Heart right ventricle (tissue), 16 donors: ENCODE measurements at regions not wholly inside any gene's neighbourhood (a gene's known extent, or its start where the extent isn't known, plus 50 kb on each side); places are given as distances from the start of the nearest gene placed in this dataset.

Source experiments
- ATAC-seq, 8 donors: fragments of 200-7000 bp; cut with Tn5 transposase; one replicate each; pipeline ENCODE4 v1.9.1; 2020; ENCODE audit warnings: mild to moderate bottlenecking in 8 of 8, moderate library complexity in 8 of 8, moderate number of reproducible peaks in 1 of 8
- DNase-seq, 2 donors: peaks; one replicate each; pipeline ENCODE4 v3.0.0-alpha.2; 2020
- H3K27ac ChIP-seq, 10 donors: fragments of 200-600 bp; sonication (generic) in 2 of 10; one replicate each; pipeline versions ENCODE4 v1.5.0 to v1.8.0; 2020 to 2022; ENCODE audit warnings: mild to moderate bottlenecking in 3 of 10
- H3K27me3 ChIP-seq, 7 donors: fragments of 200-600 bp; one replicate each; pipeline ENCODE4 v1.8.0; 2021 to 2022; ENCODE audit warnings: mild to moderate bottlenecking in 2 of 7
- H3K36me3 ChIP-seq, 9 donors: fragments of 200-600 bp; sonication (generic) in 1 of 9; one replicate each; pipeline versions ENCODE4 v1.5.0 to v1.8.0; 2020 to 2022; ENCODE audit warnings: mild to moderate bottlenecking in 2 of 9
- H3K4me1 ChIP-seq, 9 donors: fragments of 200-600 bp; sonication (generic) in 1 of 9; one replicate each; pipeline versions ENCODE4 v1.5.0 to v1.8.0; 2020 to 2022; ENCODE audit warnings: mild to moderate bottlenecking in 4 of 9
- H3K4me3 ChIP-seq, 10 donors: fragments of 200-600 bp; sonication (generic) in 2 of 10; one replicate each; pipeline versions ENCODE4 v1.5.0 to v1.8.0; 2020 to 2022; ENCODE audit warnings: mild to moderate bottlenecking in 7 of 10, moderate library complexity in 2 of 10
- H3K9me3 ChIP-seq, 11 donors: fragments of 200-600 bp in 10 of 11; sonication (generic) in 2 of 11; one replicate each; pipeline versions ENCODE4 v1.5.0 to v1.8.0; 2013 to 2022; ENCODE audit warnings: mild to moderate bottlenecking in 2 of 11, control low read depth in 1 of 11, moderate library complexity in 1 of 11
- CTCF ChIP-seq, 9 donors: fragments of 200-600 bp; sonication (generic) in 2 of 9; IDR thresholded peaks; one replicate each; pipeline versions ENCODE4 v1.5.0 to v1.8.0; 2021 to 2022; ENCODE audit warnings: antibody characterized with exemption in 9 of 9, mild to moderate bottlenecking in 5 of 9, moderate library complexity in 1 of 9
- WGBS, 2 donors: extraction: QIAGEN DNeasy Blood & Tissue Kit; methylation state at CpG; one replicate each; pipeline ENCODE4 v1.1.7; 2013; ENCODE audit warnings: inconsistent platforms in 1 of 2; 5-methylcytosine and 5-hydroxymethylcytosine counted together
- intact Hi-C, 10 donors: fragments of 100-400 bp; cut with DNase I; formaldehyde crosslinking; loops; one replicate each; pipeline versions ENCODE4 v1.11.1 to v1.14.2; 2022
- donor health status: Arrhythmogenic right ventricular cardiomyopathy.
- donor health status: ischemic (EF 13 %, LVEDD 7.1; RV severe dilation, severe dysfunction).
- donor health status: healthy with polysubstance abuse.
- donor health status: DM: no; HTN: yes; CAD: no.
- donor health status: DM: no; HTN: no; CAD: no.
- donor health status: ischemic (EF 25% LVEDD 6.9; RV normal size, moderate dysfunction).
- donor health status: ischemic (EF 25% LVEDD 5.7; RV mildly dilated, moderate dysfunction).
- donor health status: healthy.
- donor health status: DM: yes; HTN: yes; CAD: no.
- donor health status: Ischemic cardiomyopathy.
- donor health status: ischemic (EF 35%, LVEDD 5.7; RV mildly dilated, moderate dysfunction).
- donor health status: nonischemic (EF 11% LVEDD 7.7; RV severe dilation, severe dysfunction).
- donor health status: DM: yes; HTN: yes; CAD: no.
- donor health status: PGD.
- donor health status: ischemic (EF 29% LVEDD 5.4; RV normal size, mild dysfunction).
- donor health status: nonischemic (EF 23%, LVEDD 6.1; RV moderate dilation, normal function).

DNA sequence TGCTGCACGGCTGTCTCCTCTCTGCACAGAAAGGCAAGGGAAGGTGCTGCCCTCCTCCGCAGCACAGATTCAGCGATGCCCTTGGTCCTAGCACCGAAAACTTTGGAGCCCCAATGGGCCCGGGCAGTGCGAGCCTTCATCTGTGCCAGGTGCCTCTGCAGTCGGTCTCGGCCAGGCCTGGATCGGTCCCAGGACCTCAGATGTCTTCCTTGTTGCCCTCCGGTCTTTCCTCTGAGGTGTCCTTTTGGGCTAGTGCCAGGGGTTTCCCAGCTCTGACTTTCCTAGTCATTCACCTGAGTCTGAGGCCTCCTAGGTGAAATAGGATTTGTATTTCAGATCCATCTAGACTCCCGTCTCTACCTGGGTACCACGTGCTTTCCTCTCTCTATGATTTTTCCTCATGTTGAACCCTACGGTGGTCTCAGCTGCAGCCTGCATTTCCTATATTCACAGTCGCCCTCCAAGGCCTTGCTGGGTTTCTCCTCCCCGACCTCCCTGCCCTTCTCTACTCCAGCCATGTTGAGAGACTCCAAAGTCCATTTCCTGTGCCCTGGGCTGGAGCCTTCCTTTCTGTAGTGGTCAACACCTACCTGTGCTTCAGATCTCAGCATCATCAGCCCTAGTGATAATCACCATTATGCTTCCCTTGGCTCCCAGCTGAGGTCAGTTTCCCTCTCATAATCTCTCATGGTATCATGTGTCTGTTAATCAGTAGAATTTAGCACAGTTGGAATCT lies 92.0 kb upstream of the PRSS58 start:
- ATAC-seq (peak in 2 of 8 donors; percentile 11 to 36), DNase-seq (no peak)
- Histone ChIP-seq H3K27me3 (peaks cover 0 to 39% (median 19%) of the 10 kb centered on the region in 7 donors), H3K4me3 (no peak overlapping the region), H3K9me3 (no peaks in the 10 kb centered on the region), H3K4me1 (no peaks in the 10 kb centered on the region), H3K27ac (no peak overlapping the region), H3K36me3 (no peaks in the 10 kb centered on the region)
- 82 to 87% methylated on average over 15 of the region's 15 CpGs for whole genome bisulfite sequencing, 2 donors
- intact Hi-C loops: no loop called here
- TF ChIP-seq CTCF (IDR thresholded peaks at IDR 0.05): no peak

- H3K36me3 ChIP-seq: no peaks in the 10 kb centered on the region
- no peak for TF ChIP-seq CTCF (IDR thresholded peaks at IDR 0.05)
- no peaks in the 10 kb centered on the region for H3K9me3 ChIP-seq
- H3K4me3 ChIP-seq: no peak overlapping the region
- H3K4me1 ChIP-seq: no peaks in the 10 kb centered on the region
- H3K27me3 ChIP-seq: peaks cover 0 to 36% (median 19%) of the 10 kb centered on the region in 7 donors
- WGBS, 2 donors: 74 to 77% methylated on average over 5 to 6 of the region's 6 CpGs
- DNase-seq (no peak), ATAC-seq (no peak)
- H3K27ac ChIP-seq: no peak overlapping the region
- intact Hi-C loops: no loop called here
Measured at GRCh38 chr7:142348921-142349405, 91.1 kb upstream of the PRSS58 start.

GRCh38 chr7:142348100-142348499 lies 90.2 kb upstream of the PRSS58 start:
- Histone ChIP-seq H3K27me3 (peaks cover 0 to 36% (median 19%) of the 10 kb centered on the region in 7 donors), H3K36me3 (no peaks in the 10 kb centered on the region), H3K4me3 (no peak overlapping the region), H3K9me3 (no peaks in the 10 kb centered on the region), H3K27ac (no peak overlapping the region), H3K4me1 (no peaks in the 10 kb centered on the region)
- no peak for ATAC-seq
- no peak for DNase-seq
- WGBS, 2 donors: 59 to 61% methylated on average over 3 of the region's 3 CpGs
- intact Hi-C loops: no loop called here
- no peak for TF ChIP-seq CTCF (IDR thresholded peaks at IDR 0.05)

DNA sequence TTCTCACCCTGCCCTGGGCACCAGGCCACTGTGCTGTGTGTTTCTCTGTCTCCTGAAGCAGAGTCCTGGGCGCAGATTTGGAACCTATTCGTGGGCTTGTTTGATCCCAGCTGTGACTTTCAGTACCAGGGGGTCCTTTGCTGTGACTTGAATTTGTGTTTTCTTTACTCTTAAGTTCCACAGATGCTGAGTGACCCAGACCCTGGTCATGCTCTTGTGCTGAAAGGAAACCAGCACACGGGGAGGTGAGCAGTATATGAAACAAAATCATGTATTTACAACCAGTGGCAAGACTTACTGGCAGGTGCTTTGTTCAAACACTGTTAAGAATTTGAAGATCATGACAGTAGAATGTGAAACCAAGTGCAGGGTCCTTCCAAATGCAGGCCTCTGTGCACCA lies 89.2 kb upstream of the PRSS58 start:
- 55 to 73% methylated on average over 3 of the region's 3 CpGs for WGBS, 2 donors
- DNase-seq: no peak
- intact Hi-C loops: no loop called here
- TF ChIP-seq CTCF (IDR thresholded peaks at IDR 0.05): no peak
- no peak overlapping the region for H3K27ac ChIP-seq
- no peaks in the 10 kb centered on the region for H3K9me3 ChIP-seq
- H3K36me3 ChIP-seq: no peaks in the 10 kb centered on the region
- peaks cover 0 to 36% (median 19%) of the 10 kb centered on the region in 7 donors for H3K27me3 ChIP-seq
- no peak for ATAC-seq
- no peak overlapping the region for H3K4me3 ChIP-seq
- no peaks in the 10 kb centered on the region for H3K4me1 ChIP-seq
